ENCODE measurements at regions not wholly inside any gene's neighbourhood (a gene's known extent, or its start where the extent isn't known, plus 50 kb on each side); places are given as distances from the start of the nearest gene placed in this dataset.

DNA sequence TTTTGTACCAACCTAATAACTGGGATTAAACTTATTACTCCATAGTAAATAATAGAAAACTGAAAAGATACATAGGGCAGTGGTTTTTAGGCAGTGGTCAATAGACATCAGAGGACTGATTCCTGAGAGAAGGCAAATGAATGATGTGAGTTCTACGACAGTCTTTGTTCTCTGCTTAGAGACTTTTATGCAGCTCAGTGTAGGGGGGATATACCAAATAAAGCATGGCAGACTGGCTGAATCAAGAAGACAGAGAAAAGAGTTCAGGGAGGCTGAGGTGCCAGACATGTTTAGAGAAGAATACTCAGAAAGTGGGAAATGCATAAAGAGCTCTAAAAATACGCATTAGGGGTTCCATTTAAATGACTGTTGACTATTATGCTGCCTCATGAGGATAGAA, 320.8 kb upstream of the FAR2 start:
- TF ChIP-seq, protein P1, sequence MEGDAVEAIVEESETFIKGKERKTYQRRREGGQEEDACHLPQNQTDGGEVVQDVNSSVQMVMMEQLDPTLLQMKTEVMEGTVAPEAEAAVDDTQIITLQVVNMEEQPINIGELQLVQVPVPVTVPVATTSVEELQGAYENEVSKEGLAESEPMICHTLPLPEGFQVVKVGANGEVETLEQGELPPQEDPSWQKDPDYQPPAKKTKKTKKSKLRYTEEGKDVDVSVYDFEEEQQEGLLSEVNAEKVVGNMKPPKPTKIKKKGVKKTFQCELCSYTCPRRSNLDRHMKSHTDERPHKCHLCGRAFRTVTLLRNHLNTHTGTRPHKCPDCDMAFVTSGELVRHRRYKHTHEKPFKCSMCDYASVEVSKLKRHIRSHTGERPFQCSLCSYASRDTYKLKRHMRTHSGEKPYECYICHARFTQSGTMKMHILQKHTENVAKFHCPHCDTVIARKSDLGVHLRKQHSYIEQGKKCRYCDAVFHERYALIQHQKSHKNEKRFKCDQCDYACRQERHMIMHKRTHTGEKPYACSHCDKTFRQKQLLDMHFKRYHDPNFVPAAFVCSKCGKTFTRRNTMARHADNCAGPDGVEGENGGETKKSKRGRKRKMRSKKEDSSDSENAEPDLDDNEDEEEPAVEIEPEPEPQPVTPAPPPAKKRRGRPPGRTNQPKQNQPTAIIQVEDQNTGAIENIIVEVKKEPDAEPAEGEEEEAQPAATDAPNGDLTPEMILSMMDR (IDR thresholded peaks at IDR 0.05; ENCODE audit: borderline replicate concordance, extremely low read depth, low read length, poor library complexity, severe bottlenecking) = no peak
- no peak for TF ChIP-seq EZH2 (IDR thresholded peaks at IDR 0.05; ENCODE audit: borderline replicate concordance, low read depth, low read length, severe bottlenecking)
